ENCODE measurements at regions not wholly inside any gene's neighbourhood (a gene's known extent, or its start where the extent isn't known, plus 50 kb on each side); places are given as distances from the start of the nearest gene placed in this dataset.

DNA sequence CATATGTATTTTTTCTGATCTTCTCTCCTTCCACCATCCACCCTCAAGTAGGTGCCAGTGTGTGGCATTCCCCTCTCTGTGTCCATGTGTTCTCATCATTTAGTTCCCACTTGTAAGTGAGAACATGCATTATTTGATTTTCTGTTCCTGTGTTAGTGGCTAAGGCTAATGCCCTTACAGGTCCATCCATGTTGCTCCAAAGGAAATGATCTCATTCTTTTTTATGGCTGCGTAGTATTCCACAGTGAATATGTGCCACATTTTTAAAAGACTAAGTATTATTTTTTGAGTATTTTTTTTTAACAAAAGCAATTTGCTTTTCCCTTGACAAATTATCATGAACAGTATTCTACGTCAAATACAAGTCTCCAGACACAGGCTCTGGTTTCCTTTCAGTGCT, 86.4 kb upstream of the ZNF746 start:
- TF ChIP-seq, protein P1, sequence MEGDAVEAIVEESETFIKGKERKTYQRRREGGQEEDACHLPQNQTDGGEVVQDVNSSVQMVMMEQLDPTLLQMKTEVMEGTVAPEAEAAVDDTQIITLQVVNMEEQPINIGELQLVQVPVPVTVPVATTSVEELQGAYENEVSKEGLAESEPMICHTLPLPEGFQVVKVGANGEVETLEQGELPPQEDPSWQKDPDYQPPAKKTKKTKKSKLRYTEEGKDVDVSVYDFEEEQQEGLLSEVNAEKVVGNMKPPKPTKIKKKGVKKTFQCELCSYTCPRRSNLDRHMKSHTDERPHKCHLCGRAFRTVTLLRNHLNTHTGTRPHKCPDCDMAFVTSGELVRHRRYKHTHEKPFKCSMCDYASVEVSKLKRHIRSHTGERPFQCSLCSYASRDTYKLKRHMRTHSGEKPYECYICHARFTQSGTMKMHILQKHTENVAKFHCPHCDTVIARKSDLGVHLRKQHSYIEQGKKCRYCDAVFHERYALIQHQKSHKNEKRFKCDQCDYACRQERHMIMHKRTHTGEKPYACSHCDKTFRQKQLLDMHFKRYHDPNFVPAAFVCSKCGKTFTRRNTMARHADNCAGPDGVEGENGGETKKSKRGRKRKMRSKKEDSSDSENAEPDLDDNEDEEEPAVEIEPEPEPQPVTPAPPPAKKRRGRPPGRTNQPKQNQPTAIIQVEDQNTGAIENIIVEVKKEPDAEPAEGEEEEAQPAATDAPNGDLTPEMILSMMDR (IDR thresholded peaks at IDR 0.05), result no peak
- no peak for TF ChIP-seq POLR2A (IDR thresholded peaks at IDR 0.05)
